ENCODE measurements at regions not wholly inside any gene's neighbourhood (a gene's known extent, or its start where the extent isn't known, plus 50 kb on each side); places are given as distances from the start of the nearest gene placed in this dataset.

GRCh38 chr18:41617647-41618046 is 337.4 kb upstream of the PIK3C3 start:
- no peak for ATAC-seq
- 0 out of 2 replicates have a peak, but pooled peaks cover 3% of the 10 kb centered on the region for H3K9me2 ChIP-seq (ENCODE audit: insufficient read depth)
- TF ChIP-seq ZNF331 (CRISPR knock-in tag; IDR thresholded peaks at IDR 0.05; ENCODE audit: low read depth) = no peak
- no peak for TF ChIP-seq ZNF114 (CRISPR knock-in tag; IDR thresholded peaks at IDR 0.05)
- TF ChIP-seq EZH2 (IDR thresholded peaks at IDR 0.05; ENCODE audit: low read depth, unreplicated experiment) = no peak
- TF ChIP-seq, protein P1, sequence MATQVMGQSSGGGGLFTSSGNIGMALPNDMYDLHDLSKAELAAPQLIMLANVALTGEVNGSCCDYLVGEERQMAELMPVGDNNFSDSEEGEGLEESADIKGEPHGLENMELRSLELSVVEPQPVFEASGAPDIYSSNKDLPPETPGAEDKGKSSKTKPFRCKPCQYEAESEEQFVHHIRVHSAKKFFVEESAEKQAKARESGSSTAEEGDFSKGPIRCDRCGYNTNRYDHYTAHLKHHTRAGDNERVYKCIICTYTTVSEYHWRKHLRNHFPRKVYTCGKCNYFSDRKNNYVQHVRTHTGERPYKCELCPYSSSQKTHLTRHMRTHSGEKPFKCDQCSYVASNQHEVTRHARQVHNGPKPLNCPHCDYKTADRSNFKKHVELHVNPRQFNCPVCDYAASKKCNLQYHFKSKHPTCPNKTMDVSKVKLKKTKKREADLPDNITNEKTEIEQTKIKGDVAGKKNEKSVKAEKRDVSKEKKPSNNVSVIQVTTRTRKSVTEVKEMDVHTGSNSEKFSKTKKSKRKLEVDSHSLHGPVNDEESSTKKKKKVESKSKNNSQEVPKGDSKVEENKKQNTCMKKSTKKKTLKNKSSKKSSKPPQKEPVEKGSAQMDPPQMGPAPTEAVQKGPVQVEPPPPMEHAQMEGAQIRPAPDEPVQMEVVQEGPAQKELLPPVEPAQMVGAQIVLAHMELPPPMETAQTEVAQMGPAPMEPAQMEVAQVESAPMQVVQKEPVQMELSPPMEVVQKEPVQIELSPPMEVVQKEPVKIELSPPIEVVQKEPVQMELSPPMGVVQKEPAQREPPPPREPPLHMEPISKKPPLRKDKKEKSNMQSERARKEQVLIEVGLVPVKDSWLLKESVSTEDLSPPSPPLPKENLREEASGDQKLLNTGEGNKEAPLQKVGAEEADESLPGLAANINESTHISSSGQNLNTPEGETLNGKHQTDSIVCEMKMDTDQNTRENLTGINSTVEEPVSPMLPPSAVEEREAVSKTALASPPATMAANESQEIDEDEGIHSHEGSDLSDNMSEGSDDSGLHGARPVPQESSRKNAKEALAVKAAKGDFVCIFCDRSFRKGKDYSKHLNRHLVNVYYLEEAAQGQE (IDR thresholded peaks at IDR 0.05; ENCODE audit: unreplicated experiment) = no peak
- TF ChIP-seq NANOG (IDR thresholded peaks at IDR 0.05; ENCODE audit: borderline replicate concordance) = no peak
- no peak for TF ChIP-seq CREB1 (CRISPR knock-in tag; IDR thresholded peaks at IDR 0.05; ENCODE audit: low read depth)
- TF ChIP-seq JUNB (IDR thresholded peaks at IDR 0.05; ENCODE audit: unreplicated experiment) = no peak

GRCh38 chr18:41613003-41613609 is 341.9 kb upstream of the PIK3C3 start:
- H3K36me3 Mint-ChIP-seq (ENCODE audit: low read depth) = peaks cover 4% of the 10 kb centered on the region; the same call in 1 of the 3 replicates
- H3K27ac ChIP-seq (ENCODE audit: low read depth) = no peak overlapping the region
- H3K9me2 ChIP-seq (ENCODE audit: insufficient read depth) = 0 out of 2 replicates have a peak, but pooled peaks cover 3% of the 10 kb centered on the region
- TF ChIP-seq JUNB (IDR thresholded peaks at IDR 0.05; ENCODE audit: unreplicated experiment) (no peak), ZNF331 (CRISPR knock-in tag; IDR thresholded peaks at IDR 0.05; ENCODE audit: low read depth) (no peak), STAT1 (IDR thresholded peaks at IDR 0.05; ENCODE audit: unreplicated experiment) (no peak), ZNF114 (CRISPR knock-in tag; IDR thresholded peaks at IDR 0.05) (no peak), NANOG (IDR thresholded peaks at IDR 0.05; ENCODE audit: borderline replicate concordance) (no peak)
- TF ChIP-seq, protein P2, sequence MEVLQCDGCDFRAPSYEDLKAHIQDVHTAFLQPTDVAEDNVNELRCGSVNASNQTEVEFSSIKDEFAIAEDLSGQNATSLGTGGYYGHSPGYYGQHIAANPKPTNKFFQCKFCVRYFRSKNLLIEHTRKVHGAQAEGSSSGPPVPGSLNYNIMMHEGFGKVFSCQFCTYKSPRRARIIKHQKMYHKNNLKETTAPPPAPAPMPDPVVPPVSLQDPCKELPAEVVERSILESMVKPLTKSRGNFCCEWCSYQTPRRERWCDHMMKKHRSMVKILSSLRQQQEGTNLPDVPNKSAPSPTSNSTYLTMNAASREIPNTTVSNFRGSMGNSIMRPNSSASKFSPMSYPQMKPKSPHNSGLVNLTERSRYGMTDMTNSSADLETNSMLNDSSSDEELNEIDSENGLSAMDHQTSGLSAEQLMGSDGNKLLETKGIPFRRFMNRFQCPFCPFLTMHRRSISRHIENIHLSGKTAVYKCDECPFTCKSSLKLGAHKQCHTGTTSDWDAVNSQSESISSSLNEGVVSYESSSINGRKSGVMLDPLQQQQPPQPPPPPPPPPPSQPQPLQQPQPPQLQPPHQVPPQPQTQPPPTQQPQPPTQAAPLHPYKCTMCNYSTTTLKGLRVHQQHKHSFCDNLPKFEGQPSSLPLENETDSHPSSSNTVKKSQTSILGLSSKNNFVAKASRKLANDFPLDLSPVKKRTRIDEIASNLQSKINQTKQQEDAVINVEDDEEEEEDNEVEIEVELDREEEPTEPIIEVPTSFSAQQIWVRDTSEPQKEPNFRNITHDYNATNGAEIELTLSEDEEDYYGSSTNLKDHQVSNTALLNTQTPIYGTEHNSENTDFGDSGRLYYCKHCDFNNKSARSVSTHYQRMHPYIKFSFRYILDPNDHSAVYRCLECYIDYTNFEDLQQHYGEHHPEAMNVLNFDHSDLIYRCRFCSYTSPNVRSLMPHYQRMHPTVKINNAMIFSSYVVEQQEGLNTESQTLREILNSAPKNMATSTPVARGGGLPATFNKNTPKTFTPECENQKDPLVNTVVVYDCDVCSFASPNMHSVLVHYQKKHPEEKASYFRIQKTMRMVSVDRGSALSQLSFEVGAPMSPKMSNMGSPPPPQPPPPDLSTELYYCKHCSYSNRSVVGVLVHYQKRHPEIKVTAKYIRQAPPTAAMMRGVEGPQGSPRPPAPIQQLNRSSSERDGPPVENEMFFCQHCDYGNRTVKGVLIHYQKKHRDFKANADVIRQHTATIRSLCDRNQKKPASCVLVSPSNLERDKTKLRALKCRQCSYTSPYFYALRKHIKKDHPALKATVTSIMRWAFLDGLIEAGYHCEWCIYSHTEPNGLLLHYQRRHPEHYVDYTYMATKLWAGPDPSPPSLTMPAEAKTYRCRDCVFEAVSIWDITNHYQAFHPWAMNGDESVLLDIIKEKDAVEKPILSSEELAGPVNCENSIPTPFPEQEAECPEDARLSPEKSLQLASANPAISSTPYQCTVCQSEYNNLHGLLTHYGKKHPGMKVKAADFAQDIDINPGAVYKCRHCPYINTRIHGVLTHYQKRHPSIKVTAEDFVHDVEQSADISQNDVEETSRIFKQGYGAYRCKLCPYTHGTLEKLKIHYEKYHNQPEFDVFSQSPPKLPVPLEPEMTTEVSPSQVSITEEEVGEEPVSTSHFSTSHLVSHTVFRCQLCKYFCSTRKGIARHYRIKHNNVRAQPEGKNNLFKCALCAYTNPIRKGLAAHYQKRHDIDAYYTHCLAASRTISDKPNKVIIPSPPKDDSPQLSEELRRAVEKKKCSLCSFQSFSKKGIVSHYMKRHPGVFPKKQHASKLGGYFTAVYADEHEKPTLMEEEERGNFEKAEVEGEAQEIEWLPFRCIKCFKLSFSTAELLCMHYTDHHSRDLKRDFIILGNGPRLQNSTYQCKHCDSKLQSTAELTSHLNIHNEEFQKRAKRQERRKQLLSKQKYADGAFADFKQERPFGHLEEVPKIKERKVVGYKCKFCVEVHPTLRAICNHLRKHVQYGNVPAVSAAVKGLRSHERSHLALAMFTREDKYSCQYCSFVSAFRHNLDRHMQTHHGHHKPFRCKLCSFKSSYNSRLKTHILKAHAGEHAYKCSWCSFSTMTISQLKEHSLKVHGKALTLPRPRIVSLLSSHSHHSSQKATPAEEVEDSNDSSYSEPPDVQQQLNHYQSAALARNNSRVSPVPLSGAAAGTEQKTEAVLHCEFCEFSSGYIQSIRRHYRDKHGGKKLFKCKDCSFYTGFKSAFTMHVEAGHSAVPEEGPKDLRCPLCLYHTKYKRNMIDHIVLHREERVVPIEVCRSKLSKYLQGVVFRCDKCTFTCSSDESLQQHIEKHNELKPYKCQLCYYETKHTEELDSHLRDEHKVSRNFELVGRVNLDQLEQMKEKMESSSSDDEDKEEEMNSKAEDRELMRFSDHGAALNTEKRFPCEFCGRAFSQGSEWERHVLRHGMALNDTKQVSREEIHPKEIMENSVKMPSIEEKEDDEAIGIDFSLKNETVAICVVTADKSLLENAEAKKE (CRISPR knock-in tag; IDR thresholded peaks at IDR 0.05) = no peak
- H3K4me1 ChIP-seq (ENCODE audit: insufficient read depth) = no peaks in the 10 kb centered on the region
- no peaks in the 10 kb centered on the region for H3F3A ChIP-seq (replicated peaks; ENCODE audit: low read depth)
- H3K27me3 Mint-ChIP-seq (ENCODE audit: insufficient read depth, low read depth, poor library complexity) = no peaks in the 10 kb centered on the region
- no peaks in the 10 kb centered on the region for H4K20me1 ChIP-seq (replicated peaks; ENCODE audit: insufficient read depth)
- no peak for DNase-seq (ENCODE audit: low spot score)
- H2AFZ ChIP-seq = no peak overlapping the region
- H3K4me2 ChIP-seq = no peak overlapping the region
- no peaks in the 10 kb centered on the region for H3K79me2 ChIP-seq (replicated peaks; ENCODE audit: insufficient read depth)
- H3K4me3 ChIP-seq = no peak overlapping the region
- H3K27me3 ChIP-seq (ENCODE audit: insufficient read depth) = no peaks in the 10 kb centered on the region
- no peaks in the 10 kb centered on the region for H3K4me1 Mint-ChIP-seq
- no peak for ATAC-seq
- no peak overlapping the region for H3K4me3 Mint-ChIP-seq
- peaks cover 2% of the 10 kb centered on the region; the same call in 2 of the 3 replicates for H3K9me3 Mint-ChIP-seq
- no peak overlapping the region for H3K27ac Mint-ChIP-seq
- H3K36me3 ChIP-seq (ENCODE audit: insufficient read depth) = no peaks in the 10 kb centered on the region

More at GRCh38 chr18:41617647-41618046, 337.4 kb upstream of the PIK3C3 start:
- Histone ChIP-seq H3K4me1 (ENCODE audit: insufficient read depth) (peaks cover 8% of the 10 kb centered on the region), H3K4me2 (no peak overlapping the region), H4K20me1 (replicated peaks; ENCODE audit: insufficient read depth) (no peaks in the 10 kb centered on the region), H2AFZ (no peak overlapping the region), H3K4me3 (no peak overlapping the region), H3F3A (replicated peaks; ENCODE audit: low read depth) (no peaks in the 10 kb centered on the region), H3K36me3 (ENCODE audit: insufficient read depth) (no peaks in the 10 kb centered on the region), H3K27me3 (ENCODE audit: insufficient read depth) (no peaks in the 10 kb centered on the region), H3K27ac (ENCODE audit: low read depth) (no peak overlapping the region), H3K79me2 (replicated peaks; ENCODE audit: insufficient read depth) (peaks cover 28% of the 10 kb centered on the region)
- Mint-ChIP-seq H3K27ac (no peak overlapping the region), H3K27me3 (ENCODE audit: insufficient read depth, low read depth, poor library complexity) (no peaks in the 10 kb centered on the region), H3K4me3 (no peak overlapping the region), H3K36me3 (ENCODE audit: low read depth) (no peaks in the 10 kb centered on the region), H3K9me3 (no peaks in the 10 kb centered on the region), H3K4me1 (peaks cover 12% of the 10 kb centered on the region)
- no peak for DNase-seq (ENCODE audit: low spot score)

All from GM23338 (cell line).